Neural cell (in vitro differentiated cells): ENCODE measurements at regions not wholly inside any gene's neighbourhood (a gene's known extent, or its start where the extent isn't known, plus 50 kb on each side); places are given as distances from the start of the nearest gene placed in this dataset.

Experiments used
- H2AFZ ChIP-seq: fragments of 200-600, 300-800 bp; sonication (generic), shearing (Covaris generic); 2 replicates; pipeline ENCODE4 v1.6.0; 2014; ENCODE audit warnings: low read depth, mild to moderate bottlenecking, antibody characterized with exemption, low read length, moderate library complexity
- H3F3A ChIP-seq: fragments of 200-600 bp; shearing (Covaris generic); 2 replicates; pipeline ENCODE4 v1.6.1; 2016; ENCODE audit warnings: mild to moderate bottlenecking, moderate library complexity, mixed read lengths, antibody characterized with exemption, low read length; ENCODE audit not compliant: insufficient read depth, poor library complexity, severe bottlenecking
- H3K27ac ChIP-seq: fragments of 200-600, 300-800 bp; sonication (generic), shearing (Covaris generic); 2 replicates; pipeline ENCODE4 v1.5.1; 2014; ENCODE audit warnings: mild to moderate bottlenecking, low read length, moderate library complexity
- H3K27me3 ChIP-seq: fragments of 300-800, 200-600 bp; sonication (generic), shearing (Covaris generic); 2 replicates; pipeline ENCODE4 v1.6.0; 2014; ENCODE audit warnings: mild to moderate bottlenecking, low read depth, low read length, moderate library complexity; ENCODE audit not compliant: insufficient read depth
- H3K36me3 ChIP-seq: fragments of 300-800, 200-600 bp; sonication (generic), shearing (Covaris generic); 2 replicates; pipeline ENCODE4 v1.5.1; 2014; ENCODE audit warnings: mild to moderate bottlenecking, antibody characterized with exemption, low read length, moderate library complexity; ENCODE audit not compliant: insufficient read depth
- H3K4me2 ChIP-seq: fragments of 300-800, 200-600 bp; sonication (generic), shearing (Covaris generic); 2 replicates; pipeline ENCODE4 v1.6.0; 2014; ENCODE audit warnings: mild to moderate bottlenecking, low read length
- H3K4me3 ChIP-seq: fragments of 300-800, 200-600 bp; sonication (generic), shearing (Covaris generic); 2 replicates; pipeline ENCODE4 v1.5.1; 2014; ENCODE audit warnings: mild to moderate bottlenecking, low read length, moderate library complexity
- H3K79me2 ChIP-seq: fragments of 200-600 bp; shearing (Covaris generic); replicated peaks from 2 replicates; pipeline ENCODE4 v1.6.0; 2014; ENCODE audit warnings: mild to moderate bottlenecking, low read length, moderate library complexity; ENCODE audit not compliant: insufficient read depth
- H3K9ac ChIP-seq: fragments of 300-800, 200-600 bp; sonication (generic), shearing (Covaris generic); 2 replicates; pipeline ENCODE4 v1.6.1; 2016; ENCODE audit warnings: mild to moderate bottlenecking, low read length, mixed read lengths
- H3K9me2 ChIP-seq: fragments of 200-600 bp; shearing (Covaris generic); 2 replicates; pipeline ENCODE4 v1.6.1; 2016; ENCODE audit warnings: mild to moderate bottlenecking, low read length, mixed read lengths; ENCODE audit not compliant: insufficient read depth
- H3K9me3 ChIP-seq: fragments of 200-600, 300-800 bp; sonication (generic), shearing (Covaris generic); 2 replicates; pipeline ENCODE4 v1.6.1; 2016; ENCODE audit warnings: mild to moderate bottlenecking, mixed run types, low read length, moderate library complexity, mixed read lengths
- H4K20me1 ChIP-seq: fragments of 200-600 bp; shearing (Covaris generic); 2 replicates; pipeline ENCODE4 v1.6.1; 2016; ENCODE audit warnings: mild to moderate bottlenecking, mixed run types; ENCODE audit not compliant: insufficient read depth
- EP300 ChIP-seq: fragments of 450-650 bp; conservative IDR thresholded peaks from 2 replicates; pipeline ENCODE4 v1.6.1; 2014; ENCODE audit warnings: antibody characterized with exemption, mild to moderate bottlenecking, moderate library complexity; ENCODE audit not compliant: poor library complexity, severe bottlenecking
- EZH2 ChIP-seq: fragments of 200-600, 300-800 bp; shearing (Covaris generic), sonication (generic); IDR thresholded peaks from 2 replicates; pipeline ENCODE4 v1.6.1; 2014; ENCODE audit warnings: antibody characterized with exemption, low read length, borderline replicate concordance, mild to moderate bottlenecking; ENCODE audit not compliant: insufficient read depth, poor library complexity, severe bottlenecking
- MXI1 ChIP-seq: fragments of 450-650 bp; conservative IDR thresholded peaks from 2 replicates; pipeline ENCODE4 v1.6.1; 2014; ENCODE audit warnings: antibody characterized with exemption, mild to moderate bottlenecking; ENCODE audit not compliant: poor library complexity, severe bottlenecking
- POLR2AphosphoS5 ChIP-seq: IDR thresholded peaks from 2 replicates; pipeline ENCODE4 v1.6.1; 2012
- RAD21 ChIP-seq: fragments of 450-650 bp; conservative IDR thresholded peaks from 2 replicates; pipeline ENCODE4 v1.6.1; 2014; ENCODE audit warnings: antibody characterized with exemption, mild to moderate bottlenecking, moderate library complexity
- SMC3 ChIP-seq: fragments of 450-650 bp; conservative IDR thresholded peaks from 2 replicates; pipeline ENCODE4 v1.6.1; 2014; ENCODE audit warnings: antibody characterized with exemption, mild to moderate bottlenecking, moderate library complexity; ENCODE audit not compliant: poor library complexity
- TAF1 ChIP-seq: IDR thresholded peaks from 2 replicates; pipeline ENCODE4 v1.6.1; 2012; ENCODE audit warnings: low read depth
- TF ChIP-seq, protein P1 (sequence below): IDR thresholded peaks from 2 replicates; pipeline ENCODE4 v1.6.1; 2012; ENCODE audit warnings: borderline replicate concordance
- TF ChIP-seq, protein P2 (sequence below): fragments of 450-650 bp; IDR thresholded peaks from 2 replicates; pipeline ENCODE4 v1.5.1; 2014; ENCODE audit warnings: antibody characterized with exemption, mild to moderate bottlenecking, moderate library complexity; ENCODE audit not compliant: poor library complexity, severe bottlenecking

DNA sequence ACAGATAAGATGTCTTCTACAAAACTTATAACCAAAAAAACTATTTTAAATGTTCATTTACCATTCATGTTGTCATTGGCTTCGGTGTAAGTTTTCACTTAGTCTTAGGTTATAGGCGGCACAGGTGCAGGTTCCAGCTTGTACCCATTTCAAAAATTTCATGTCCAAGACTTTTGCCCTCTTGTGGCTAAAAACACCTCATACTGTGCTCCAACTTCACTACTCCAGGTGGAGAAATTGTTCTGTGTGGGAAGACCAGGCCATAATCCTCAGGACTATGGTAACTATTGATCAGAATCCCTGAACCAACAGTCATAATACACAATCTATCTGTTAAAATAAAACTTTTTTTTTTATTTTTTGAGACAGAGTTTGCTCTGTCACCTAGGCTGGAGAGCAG lies 95.2 kb upstream of the ATP11B start:
- Histone ChIP-seq H3K9ac (no peak overlapping the region), H3K9me3 (no peaks in the 10 kb centered on the region), H3K36me3 (no peaks in the 10 kb centered on the region), H3F3A (no peaks in the 10 kb centered on the region), H3K4me3 (no peak overlapping the region), H3K4me2 (no peak overlapping the region), H3K27ac (no peak overlapping the region), H3K9me2 (no peaks in the 10 kb centered on the region), H3K79me2 (no peaks in the 10 kb centered on the region), H3K27me3 (no peaks in the 10 kb centered on the region), H4K20me1 (no peaks in the 10 kb centered on the region), H2AFZ (no peak overlapping the region)
- TF ChIP-seq EZH2 (no peak), EP300 (no peak), MXI1 (no peak), POLR2AphosphoS5 (no peak), TAF1 (no peak), RAD21 (no peak), SMC3 (no peak)
- TF ChIP-seq, protein P1, sequence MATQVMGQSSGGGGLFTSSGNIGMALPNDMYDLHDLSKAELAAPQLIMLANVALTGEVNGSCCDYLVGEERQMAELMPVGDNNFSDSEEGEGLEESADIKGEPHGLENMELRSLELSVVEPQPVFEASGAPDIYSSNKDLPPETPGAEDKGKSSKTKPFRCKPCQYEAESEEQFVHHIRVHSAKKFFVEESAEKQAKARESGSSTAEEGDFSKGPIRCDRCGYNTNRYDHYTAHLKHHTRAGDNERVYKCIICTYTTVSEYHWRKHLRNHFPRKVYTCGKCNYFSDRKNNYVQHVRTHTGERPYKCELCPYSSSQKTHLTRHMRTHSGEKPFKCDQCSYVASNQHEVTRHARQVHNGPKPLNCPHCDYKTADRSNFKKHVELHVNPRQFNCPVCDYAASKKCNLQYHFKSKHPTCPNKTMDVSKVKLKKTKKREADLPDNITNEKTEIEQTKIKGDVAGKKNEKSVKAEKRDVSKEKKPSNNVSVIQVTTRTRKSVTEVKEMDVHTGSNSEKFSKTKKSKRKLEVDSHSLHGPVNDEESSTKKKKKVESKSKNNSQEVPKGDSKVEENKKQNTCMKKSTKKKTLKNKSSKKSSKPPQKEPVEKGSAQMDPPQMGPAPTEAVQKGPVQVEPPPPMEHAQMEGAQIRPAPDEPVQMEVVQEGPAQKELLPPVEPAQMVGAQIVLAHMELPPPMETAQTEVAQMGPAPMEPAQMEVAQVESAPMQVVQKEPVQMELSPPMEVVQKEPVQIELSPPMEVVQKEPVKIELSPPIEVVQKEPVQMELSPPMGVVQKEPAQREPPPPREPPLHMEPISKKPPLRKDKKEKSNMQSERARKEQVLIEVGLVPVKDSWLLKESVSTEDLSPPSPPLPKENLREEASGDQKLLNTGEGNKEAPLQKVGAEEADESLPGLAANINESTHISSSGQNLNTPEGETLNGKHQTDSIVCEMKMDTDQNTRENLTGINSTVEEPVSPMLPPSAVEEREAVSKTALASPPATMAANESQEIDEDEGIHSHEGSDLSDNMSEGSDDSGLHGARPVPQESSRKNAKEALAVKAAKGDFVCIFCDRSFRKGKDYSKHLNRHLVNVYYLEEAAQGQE, result no peak
- TF ChIP-seq, protein P2, sequence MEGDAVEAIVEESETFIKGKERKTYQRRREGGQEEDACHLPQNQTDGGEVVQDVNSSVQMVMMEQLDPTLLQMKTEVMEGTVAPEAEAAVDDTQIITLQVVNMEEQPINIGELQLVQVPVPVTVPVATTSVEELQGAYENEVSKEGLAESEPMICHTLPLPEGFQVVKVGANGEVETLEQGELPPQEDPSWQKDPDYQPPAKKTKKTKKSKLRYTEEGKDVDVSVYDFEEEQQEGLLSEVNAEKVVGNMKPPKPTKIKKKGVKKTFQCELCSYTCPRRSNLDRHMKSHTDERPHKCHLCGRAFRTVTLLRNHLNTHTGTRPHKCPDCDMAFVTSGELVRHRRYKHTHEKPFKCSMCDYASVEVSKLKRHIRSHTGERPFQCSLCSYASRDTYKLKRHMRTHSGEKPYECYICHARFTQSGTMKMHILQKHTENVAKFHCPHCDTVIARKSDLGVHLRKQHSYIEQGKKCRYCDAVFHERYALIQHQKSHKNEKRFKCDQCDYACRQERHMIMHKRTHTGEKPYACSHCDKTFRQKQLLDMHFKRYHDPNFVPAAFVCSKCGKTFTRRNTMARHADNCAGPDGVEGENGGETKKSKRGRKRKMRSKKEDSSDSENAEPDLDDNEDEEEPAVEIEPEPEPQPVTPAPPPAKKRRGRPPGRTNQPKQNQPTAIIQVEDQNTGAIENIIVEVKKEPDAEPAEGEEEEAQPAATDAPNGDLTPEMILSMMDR, result no peak

DNA sequence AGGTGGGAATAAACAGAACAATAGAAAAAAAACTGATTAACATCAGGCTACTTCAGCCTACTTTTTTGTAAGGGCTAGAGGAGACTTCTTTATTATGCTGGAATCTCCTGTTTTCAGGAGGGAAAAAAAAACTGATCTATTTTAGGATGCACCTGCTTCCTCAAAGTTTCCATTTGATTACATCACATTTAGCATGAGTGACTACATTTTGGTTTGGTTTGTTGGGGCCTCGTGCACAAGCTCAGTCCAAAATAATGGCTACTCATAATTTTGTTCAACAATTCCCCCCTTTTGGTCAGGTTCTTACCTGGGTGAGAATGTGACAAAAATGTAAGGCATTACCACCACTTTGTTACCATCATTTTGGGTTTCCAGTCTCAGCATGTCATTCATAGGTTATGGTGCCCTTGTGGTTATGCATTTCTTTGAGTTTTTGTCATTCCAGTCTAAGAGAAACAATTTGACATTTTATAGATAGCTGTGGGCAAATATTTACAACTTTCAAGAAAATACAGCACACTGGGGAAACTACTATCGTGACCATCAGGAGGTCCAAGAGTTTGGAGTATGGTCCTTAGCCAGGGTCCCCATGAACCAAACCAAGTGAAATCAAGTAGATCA lies 93.6 kb upstream of the ATP11B start:
- H3K4me2 ChIP-seq, result no peak overlapping the region
- H3K9me3 ChIP-seq, result no peaks in the 10 kb centered on the region
- H3K27ac ChIP-seq, result no peak overlapping the region
- no peak for TF ChIP-seq EP300
- no peak for TF ChIP-seq SMC3
- no peak for TF ChIP-seq TAF1
- TF ChIP-seq POLR2AphosphoS5, result no peak
- TF ChIP-seq, protein P2, result no peak
- no peak for TF ChIP-seq RAD21
- TF ChIP-seq MXI1, result no peak
- TF ChIP-seq, protein P1, result no peak
- TF ChIP-seq EZH2, result no peak
- no peaks in the 10 kb centered on the region for H3K27me3 ChIP-seq
- H4K20me1 ChIP-seq, result no peaks in the 10 kb centered on the region
- no peaks in the 10 kb centered on the region for H3K9me2 ChIP-seq
- H3K4me3 ChIP-seq, result no peak overlapping the region
- H3K79me2 ChIP-seq, result no peaks in the 10 kb centered on the region
- no peak overlapping the region for H3K9ac ChIP-seq
- H3F3A ChIP-seq, result no peaks in the 10 kb centered on the region
- no peaks in the 10 kb centered on the region for H3K36me3 ChIP-seq
- H2AFZ ChIP-seq, result no peak overlapping the region
